ENCODE measurements at regions not wholly inside any gene's neighbourhood (a gene's known extent, or its start where the extent isn't known, plus 50 kb on each side); places are given as distances from the start of the nearest gene placed in this dataset.

- TF ChIP-seq GABPA (IDR thresholded peaks at IDR 0.05; ENCODE audit: low read depth) (no peak), CTCF (IDR thresholded peaks at IDR 0.05; ENCODE audit: insufficient read depth, low read length) (no peak), POLR2AphosphoS5 (IDR thresholded peaks at IDR 0.05; ENCODE audit: low read depth) (no peak)
Observed at GRCh38 chr3:157752956-157753786, 250.0 kb upstream of the VEPH1 start.

Data from HL-60 (cell line).